GM04503 (cell line): ENCODE measurements at regions not wholly inside any gene's neighbourhood (a gene's known extent, or its start where the extent isn't known, plus 50 kb on each side); places are given as distances from the start of the nearest gene placed in this dataset.
"Not testable (repeated sequence)": the region's sequence is repeated elsewhere in the genome, so short reads cannot be mapped to it uniquely, and the experiment has no call there.

Experiments used
- DNase-seq: peaks from one replicate; pipeline ENCODE4 v3.0.0-alpha.2; 2012; ENCODE audit warnings: low read depth

- DNase-seq, result no peak
Measured at GRCh38 chr18:78411539-78411938, 568.1 kb upstream of the SALL3 start.

- DNase-seq, result no peak
Measured at GRCh38 chr18:78414302-78414701, 565.3 kb upstream of the SALL3 start.

- no peak for DNase-seq
Measured at GRCh38 chr18:78416853-78417252, 562.8 kb upstream of the SALL3 start.

- DNase-seq, result no peak
Measured at GRCh38 chr18:78418379-78418778, 561.2 kb upstream of the SALL3 start.

- no peak for DNase-seq
Measured at GRCh38 chr18:78419171-78419570, 560.4 kb upstream of the SALL3 start.

GRCh38 chr18:78420116-78420515, 559.5 kb upstream of the SALL3 start:
- DNase-seq, result no peak

- DNase-seq, result no peak
Measured at GRCh38 chr18:78421392-78421791, 558.2 kb upstream of the SALL3 start.

- DNase-seq, result no peak
Measured at GRCh38 chr18:78422336-78422735, 557.3 kb upstream of the SALL3 start.

- DNase-seq, result no peak
Measured at GRCh38 chr18:78423811-78424210, 555.8 kb upstream of the SALL3 start.

- no peak for DNase-seq
Measured at GRCh38 chr18:78424403-78425018, 555.1 kb upstream of the SALL3 start.

GRCh38 chr18:78425019-78425412, 554.6 kb upstream of the SALL3 start:
- DNase-seq, result no peak

- no peak for DNase-seq
Measured at GRCh38 chr18:78427081-78427480, 552.5 kb upstream of the SALL3 start.

GRCh38 chr18:78429127-78430108, 550.2 kb upstream of the SALL3 start:
- DNase-seq, result no peak

GRCh38 chr18:78430131-78430758, 549.4 kb upstream of the SALL3 start:
- no peak for DNase-seq

GRCh38 chr18:78431606-78432005, 548.0 kb upstream of the SALL3 start:
- no peak for DNase-seq

- no peak for DNase-seq
Measured at GRCh38 chr18:78433562-78433961, 546.1 kb upstream of the SALL3 start.

- DNase-seq, result no peak
Measured at GRCh38 chr18:78436110-78436509, 543.5 kb upstream of the SALL3 start.

- DNase-seq, result not testable (repeated sequence)
Measured at GRCh38 chr18:78438235-78438634, 541.4 kb upstream of the SALL3 start.

GRCh38 chr18:78445880-78446279, 533.7 kb upstream of the SALL3 start:
- no peak for DNase-seq

- no peak for DNase-seq
Measured at GRCh38 chr18:78447211-78447610, 532.4 kb upstream of the SALL3 start.

- DNase-seq, result no peak
Measured at GRCh38 chr18:78448106-78448505, 531.5 kb upstream of the SALL3 start.

- DNase-seq, result no peak
Measured at GRCh38 chr18:78448591-78448990, 531.0 kb upstream of the SALL3 start.

- DNase-seq, result no peak
Measured at GRCh38 chr18:78454221-78454620, 525.4 kb upstream of the SALL3 start.
